ENCODE measurements at regions not wholly inside any gene's neighbourhood (a gene's known extent, or its start where the extent isn't known, plus 50 kb on each side); places are given as distances from the start of the nearest gene placed in this dataset.

DNA sequence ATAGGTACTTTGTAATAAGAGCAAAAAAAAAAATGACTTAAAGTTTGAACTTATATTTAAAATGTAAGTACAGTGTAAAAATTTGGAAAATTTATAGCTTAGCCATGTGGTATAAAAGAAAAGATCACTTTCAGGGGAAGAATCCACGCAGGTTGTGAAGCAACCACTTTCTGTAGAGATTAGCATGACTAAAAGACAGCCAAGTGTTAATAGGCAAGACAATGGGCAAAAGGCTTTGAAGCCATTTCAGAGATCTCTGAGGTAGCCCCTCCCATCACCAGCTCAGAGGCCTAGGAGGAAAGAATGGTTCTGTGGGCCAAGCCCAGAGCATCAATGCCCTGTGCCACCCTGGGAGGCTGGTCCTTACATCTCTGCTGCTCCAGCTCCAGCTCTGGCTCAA lies 346.3 kb upstream of the CHD1 start:
- no peak for TF ChIP-seq POLR2A (IDR thresholded peaks at IDR 0.05)
- TF ChIP-seq, protein P1, sequence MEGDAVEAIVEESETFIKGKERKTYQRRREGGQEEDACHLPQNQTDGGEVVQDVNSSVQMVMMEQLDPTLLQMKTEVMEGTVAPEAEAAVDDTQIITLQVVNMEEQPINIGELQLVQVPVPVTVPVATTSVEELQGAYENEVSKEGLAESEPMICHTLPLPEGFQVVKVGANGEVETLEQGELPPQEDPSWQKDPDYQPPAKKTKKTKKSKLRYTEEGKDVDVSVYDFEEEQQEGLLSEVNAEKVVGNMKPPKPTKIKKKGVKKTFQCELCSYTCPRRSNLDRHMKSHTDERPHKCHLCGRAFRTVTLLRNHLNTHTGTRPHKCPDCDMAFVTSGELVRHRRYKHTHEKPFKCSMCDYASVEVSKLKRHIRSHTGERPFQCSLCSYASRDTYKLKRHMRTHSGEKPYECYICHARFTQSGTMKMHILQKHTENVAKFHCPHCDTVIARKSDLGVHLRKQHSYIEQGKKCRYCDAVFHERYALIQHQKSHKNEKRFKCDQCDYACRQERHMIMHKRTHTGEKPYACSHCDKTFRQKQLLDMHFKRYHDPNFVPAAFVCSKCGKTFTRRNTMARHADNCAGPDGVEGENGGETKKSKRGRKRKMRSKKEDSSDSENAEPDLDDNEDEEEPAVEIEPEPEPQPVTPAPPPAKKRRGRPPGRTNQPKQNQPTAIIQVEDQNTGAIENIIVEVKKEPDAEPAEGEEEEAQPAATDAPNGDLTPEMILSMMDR (IDR thresholded peaks at IDR 0.05), result no peak

All from esophagus squamous epithelium (tissue), 4 donors.